CD4-positive, alpha-beta T cell treated with Interleukin-6 for 4 hours (primary cell): ENCODE measurements at regions not wholly inside any gene's neighbourhood (a gene's known extent, or its start where the extent isn't known, plus 50 kb on each side); places are given as distances from the start of the nearest gene placed in this dataset.
"Not testable (repeated sequence)": the region's sequence is repeated elsewhere in the genome, so short reads cannot be mapped to it uniquely, and the experiment has no call there.

ENCODE experiments used
- DNase-seq: peaks from one replicate; pipeline ENCODE4 v3.0.0-alpha.2; 2020; ENCODE audit warnings: mixed read lengths

GRCh38 chr3:115254492-115255196, 107.6 kb upstream of the ZBTB20 start:
- DNase-seq, result no peak

DNA sequence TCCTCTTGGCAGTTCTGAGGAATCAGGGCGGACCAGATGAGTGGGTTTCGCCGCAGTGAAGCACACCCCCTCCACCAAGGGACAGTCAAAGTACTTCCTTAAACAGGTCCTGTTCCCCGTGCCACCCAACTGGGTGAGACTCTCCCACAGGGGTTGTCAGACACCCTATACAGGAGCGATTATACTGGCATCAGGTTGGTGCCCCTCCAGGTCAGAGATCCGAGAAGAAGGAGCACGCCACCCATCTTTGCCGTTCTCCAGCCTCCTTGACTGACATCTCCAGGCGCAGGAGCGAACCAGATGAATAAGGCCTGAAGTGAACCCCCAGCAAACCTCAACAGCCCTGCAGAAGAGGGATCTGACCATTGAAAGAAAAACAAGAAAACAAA, 108.1 kb upstream of the ZBTB20 start:
- no peak for DNase-seq

- DNase-seq, result no peak
Observed at GRCh38 chr3:115270849-115271248, 123.8 kb upstream of the ZBTB20 start.

- no peak for DNase-seq
Observed at GRCh38 chr3:115272036-115272824, 125.1 kb upstream of the ZBTB20 start.

GRCh38 chr3:115275896-115276295, 128.8 kb upstream of the ZBTB20 start:
- no peak for DNase-seq

DNA sequence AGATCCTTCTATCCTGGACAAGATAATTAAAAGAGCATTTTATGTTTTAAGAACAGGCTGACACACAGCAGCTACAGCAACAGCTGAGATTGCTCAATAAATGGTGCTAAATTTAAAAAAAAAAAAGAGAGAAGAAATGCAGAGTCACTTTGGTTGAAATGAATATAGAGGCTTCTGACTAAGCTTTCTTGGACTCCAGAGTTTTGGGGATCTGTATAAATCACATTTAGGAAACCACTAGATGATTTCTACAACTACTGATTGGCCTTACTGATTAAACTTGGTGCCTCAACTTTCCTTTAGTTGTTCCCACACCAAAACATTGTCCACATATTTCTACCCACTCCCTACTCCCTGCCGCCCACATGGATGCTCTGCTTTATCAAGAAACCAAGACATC, 132.9 kb upstream of the ZBTB20 start:
- DNase-seq, result no peak

DNA sequence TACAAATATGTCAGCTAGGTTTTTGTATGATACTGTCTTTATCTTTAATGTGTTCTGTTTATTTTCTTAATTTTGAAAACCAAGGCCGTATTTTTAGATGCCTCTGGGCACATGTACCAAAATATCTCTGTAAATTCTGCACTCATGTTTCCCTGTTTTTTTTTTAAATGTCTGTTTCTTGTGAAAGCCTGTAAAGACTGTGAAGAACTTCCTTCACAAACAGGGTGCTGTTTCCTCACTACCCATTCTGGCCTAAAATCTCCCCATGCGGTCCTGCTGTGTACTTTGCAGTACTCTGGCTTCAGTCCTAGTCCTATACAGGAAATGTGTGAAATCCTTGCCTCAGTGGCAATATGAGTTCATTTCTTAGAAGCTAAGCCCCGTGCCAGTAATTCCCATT, 133.4 kb upstream of the ZBTB20 start:
- DNase-seq, result no peak

- DNase-seq, result no peak
Observed at GRCh38 chr3:115281697-115282675, 134.9 kb upstream of the ZBTB20 start.

DNA sequence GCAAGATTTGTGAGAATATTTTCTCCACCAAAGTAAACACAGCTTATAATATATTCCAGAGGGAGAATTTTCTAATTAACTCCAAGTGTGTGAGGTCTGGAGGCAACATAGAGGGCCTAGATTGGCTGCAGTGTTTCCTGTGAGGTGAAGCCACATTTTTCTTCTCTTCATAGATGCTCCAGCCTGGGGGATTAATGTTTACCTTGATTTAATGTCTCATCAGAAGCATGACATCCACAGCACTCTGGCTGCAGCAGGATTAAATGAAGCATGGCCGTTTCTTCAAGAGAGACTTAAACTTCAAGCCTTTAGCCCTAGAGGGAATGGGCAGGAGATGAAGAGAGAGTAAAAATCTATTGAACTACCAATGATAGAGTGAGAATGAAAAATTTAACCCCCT, 137.9 kb upstream of the ZBTB20 start:
- no peak for DNase-seq

GRCh38 chr3:115286529-115287197, 139.6 kb upstream of the ZBTB20 start:
- no peak for DNase-seq

GRCh38 chr3:115287198-115287597, 140.1 kb upstream of the ZBTB20 start:
- no peak for DNase-seq

DNA sequence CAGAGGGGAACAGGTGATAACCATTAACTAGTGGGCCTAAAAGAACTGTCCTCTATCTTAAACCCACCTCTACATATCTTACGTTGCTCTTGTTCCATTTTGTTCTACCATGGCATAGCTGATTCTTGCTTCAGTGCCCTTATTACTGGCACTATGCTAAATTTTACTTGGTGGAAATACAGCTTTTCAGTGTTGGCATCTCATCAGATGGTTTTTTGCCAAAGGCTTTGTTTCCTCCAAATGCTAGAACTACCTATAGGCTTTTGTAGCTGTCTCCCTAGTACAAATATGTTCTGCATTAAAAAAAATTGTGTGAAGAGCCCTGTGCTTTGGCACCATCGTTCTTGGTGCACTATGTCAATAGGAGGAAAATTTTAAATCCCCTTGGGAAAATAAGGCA, 145.0 kb upstream of the ZBTB20 start:
- DNase-seq, result no peak

GRCh38 chr3:115292677-115293165, 145.6 kb upstream of the ZBTB20 start:
- no peak for DNase-seq

DNA sequence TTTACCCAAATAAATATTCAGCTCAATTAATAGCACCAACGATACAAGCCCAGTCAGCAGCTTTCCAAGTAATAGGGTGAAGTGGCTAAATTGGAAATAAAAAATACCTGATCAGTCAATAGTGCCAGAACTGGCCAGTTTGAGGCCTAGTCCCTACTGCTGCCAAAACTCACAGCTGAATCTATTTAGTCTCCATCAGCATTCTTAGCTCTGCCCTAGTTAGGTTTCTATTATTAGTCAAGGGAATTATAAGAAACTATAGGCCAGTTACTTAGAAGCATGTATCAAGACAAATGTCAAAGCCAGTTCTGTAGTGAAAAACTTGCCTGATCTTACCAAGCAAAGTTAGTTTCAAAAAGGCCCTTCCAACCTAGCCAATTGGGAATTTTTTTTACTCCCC, 146.2 kb upstream of the ZBTB20 start:
- DNase-seq, result no peak

- no peak for DNase-seq
Observed at GRCh38 chr3:115301364-115301860, 154.3 kb upstream of the ZBTB20 start.

GRCh38 chr3:115317953-115318352, 170.9 kb upstream of the ZBTB20 start:
- not testable (repeated sequence) for DNase-seq

- no peak for DNase-seq
Observed at GRCh38 chr3:115321400-115321805, 174.3 kb upstream of the ZBTB20 start.

DNA sequence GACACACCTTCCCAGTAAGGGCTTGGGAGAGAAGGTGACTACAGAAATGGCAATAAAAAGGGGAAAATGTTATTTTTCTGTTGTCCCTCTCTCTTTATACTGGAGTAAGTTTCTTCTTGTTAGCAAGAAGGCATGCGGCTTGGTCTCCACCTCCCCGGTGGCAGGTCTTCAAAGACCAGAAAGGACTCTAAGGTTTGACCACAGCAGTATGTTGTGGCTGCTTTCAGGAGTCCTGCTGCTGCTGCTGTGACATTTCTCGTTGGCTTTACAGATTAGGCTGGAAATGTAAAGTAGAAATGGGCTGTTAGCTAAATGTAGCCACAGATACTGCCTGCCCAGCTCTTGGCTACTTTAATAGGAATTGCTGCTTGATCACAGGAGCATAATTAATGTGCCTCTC, 175.8 kb upstream of the ZBTB20 start:
- DNase-seq, result no peak

DNA sequence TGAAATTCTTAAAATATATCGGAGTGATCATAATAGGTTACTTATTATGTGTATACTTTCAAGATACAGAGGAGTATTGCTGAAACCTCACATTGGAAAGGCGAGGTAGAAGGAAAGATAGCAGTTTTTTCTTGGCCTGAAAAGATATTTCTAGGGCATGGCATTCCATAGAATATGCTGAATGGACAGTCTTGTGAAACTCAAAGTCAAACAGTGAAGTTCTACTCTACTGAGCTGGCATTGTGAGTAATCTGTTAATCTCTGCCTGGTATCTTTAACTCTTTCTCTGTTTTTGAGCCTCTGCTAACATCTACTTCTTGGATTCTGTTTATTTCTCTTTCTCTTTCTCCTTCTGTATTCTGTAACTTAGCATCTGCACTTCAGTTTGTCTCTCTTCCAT, 176.3 kb upstream of the ZBTB20 start:
- DNase-seq, result no peak

DNA sequence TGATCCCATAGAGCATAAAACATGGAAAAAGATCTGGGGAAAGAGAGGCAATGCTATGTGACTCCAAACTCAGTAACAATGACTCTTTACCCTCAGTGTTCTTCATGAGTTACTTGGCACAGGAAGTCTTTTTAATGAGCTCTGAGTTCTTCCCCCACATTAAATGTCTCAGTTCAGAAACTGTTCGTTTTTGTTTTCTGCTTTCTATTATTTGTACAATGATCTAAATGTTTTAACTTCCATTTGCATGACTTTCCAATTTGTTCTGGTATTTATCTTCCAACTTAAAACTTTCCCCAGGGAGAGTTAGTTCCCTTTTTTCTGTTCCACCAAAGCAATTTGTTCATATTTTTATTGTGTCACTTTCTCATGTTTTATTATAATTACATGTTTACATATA, 177.0 kb upstream of the ZBTB20 start:
- no peak for DNase-seq

DNA sequence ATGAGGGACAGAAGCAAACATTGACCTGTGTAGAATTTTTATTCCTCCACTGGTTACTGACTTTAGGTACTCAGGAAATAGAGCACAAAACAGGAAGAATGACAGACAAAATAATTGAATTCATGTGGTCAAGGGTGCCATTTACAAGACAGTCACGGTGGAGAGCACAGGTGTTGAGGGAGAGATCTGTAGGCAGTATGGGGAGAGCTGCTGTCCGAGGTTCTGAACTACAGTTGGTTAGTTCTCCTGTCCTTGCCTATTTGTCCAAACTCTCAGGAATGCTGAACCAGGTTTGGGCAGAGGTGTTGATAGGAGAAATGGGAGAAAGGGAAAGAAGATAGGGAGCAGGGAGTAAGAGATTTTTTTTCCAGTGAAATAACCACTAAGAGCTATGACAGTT, 178.5 kb upstream of the ZBTB20 start:
- DNase-seq, result no peak

DNA sequence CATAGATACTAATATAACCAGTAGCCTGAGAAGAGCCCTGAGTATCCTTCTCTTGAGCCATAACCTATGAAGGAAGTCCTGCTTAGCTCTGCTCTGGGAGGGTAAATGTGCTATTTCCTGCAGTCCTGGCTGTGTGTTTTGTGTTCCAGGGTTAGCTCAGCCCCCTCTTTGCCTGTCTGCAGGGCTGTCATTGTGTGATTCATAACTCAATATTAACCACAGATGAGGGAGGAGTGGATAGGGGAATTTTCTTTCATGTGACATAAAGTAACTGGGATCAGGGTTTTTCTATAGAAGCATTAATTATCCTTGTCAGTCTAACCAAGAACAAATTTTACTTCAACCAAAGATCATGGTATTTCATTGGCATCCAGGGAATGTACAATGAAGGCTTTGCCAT, 183.3 kb upstream of the ZBTB20 start:
- no peak for DNase-seq
